HG03571 (cell line): ENCODE measurements at regions not wholly inside any gene's neighbourhood (a gene's known extent, or its start where the extent isn't known, plus 50 kb on each side); places are given as distances from the start of the nearest gene placed in this dataset.
A peak's percentile ranks its signal among the peaks of the same experiment; 100 is the strongest.
"Not testable (repeated sequence)": the region's sequence is repeated elsewhere in the genome, so short reads cannot be mapped to it uniquely, and the experiment has no call there.

Experiments used
- ATAC-seq: cut with Tn5 transposase; IDR thresholded peaks from one replicate; pipeline ENCODE4 v1.9.1; 2021; ENCODE audit not compliant: unreplicated experiment

- no peak for ATAC-seq
Observed at GRCh38 chr6:85357651-85358050, 92.2 kb upstream of the NT5E start.

DNA sequence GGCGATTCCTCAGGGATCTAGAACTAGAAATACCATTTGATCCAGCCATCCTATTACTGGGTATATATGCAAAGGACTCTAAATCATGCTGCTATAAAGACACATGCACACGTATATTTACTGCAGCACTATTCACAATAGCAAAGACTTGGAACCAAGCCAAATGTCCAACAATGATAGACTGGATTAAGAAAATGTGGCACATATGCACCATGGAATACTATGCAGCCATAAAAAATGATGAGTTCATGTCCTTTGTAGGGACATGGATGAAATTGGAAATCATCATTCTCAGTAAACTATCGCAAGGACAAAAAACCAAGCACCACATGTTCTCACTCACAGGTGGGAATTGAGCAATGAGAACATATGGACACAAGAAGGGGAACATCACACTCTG lies 93.1 kb upstream of the NT5E start:
- not testable (repeated sequence) for ATAC-seq

DNA sequence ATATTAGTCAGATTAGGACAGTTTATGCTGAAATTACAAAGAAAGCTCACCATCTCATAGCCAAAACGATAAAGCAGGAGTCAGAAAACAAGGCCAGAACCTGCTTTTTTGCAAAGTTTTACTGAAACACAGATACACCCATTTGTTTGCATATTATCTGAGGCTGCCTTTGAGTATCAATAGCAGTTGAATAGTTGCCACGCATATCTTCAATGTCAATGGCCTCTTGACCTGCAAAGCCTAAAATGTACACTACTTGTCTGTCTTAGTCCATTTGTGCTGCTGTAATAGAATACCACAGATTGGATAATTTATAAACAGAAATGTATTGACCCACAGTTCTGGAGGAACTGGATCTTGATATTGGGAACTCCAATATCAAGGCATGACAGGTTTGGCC lies 94.1 kb upstream of the NT5E start:
- no peak for ATAC-seq

DNA sequence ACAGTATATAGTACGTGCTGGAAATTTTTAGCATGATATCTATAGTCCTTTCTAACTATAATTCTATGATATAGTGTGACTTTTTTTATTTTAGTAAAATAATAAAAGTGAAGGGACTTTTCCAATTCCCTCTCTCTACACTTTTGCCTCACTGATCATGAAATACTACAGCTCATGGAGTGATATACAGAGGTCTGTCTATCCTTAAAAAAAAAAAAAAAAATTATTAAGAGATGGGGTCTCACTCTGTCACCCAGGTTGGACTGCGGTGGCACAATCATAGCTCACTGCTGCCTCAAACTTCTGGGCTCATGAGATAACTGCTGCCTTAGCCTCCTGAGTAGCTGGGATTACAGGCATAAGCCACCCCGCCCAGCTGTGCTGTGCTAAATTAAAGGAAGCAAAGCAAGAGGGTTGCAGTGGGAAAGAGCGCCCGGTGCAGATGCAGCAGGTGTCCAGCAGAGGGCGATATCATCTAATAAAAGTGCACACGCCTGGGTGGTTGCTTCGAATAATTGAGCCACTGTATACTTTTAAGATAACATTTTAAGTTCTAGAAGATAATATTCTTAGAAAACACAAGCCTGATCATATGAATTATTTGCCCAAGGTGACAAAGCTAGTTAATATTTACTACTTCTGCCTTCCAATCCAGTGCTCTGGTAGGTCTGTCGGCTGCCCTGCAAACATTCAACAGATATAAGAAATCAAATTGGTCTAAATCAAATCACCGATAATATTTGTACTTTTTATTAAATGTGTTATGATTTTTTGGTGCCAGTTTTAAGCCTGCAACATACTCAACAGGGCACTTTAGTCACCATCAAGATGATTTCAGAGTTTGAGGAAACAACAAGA lies 94.9 kb upstream of the NT5E start:
- ATAC-seq: peak; percentile 87

DNA sequence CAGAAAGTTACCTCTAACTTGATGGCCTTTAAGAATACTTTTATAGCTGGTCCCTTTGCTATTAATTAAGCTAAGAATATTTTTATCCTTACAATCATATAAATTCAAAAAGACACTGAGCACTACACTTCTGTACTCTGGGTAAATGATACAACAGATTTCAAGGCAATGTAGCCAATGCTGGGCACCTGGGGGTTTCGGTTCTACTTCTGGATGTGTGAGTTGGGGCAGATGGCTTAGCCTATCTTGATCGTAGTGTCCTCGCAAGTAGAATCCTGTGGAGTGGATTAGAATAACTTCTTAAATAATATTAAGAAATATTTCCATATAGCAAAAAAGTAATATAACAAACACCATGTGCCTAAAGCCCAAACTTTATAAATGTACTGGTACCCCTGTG lies 96.9 kb upstream of the NT5E start:
- no peak for ATAC-seq

DNA sequence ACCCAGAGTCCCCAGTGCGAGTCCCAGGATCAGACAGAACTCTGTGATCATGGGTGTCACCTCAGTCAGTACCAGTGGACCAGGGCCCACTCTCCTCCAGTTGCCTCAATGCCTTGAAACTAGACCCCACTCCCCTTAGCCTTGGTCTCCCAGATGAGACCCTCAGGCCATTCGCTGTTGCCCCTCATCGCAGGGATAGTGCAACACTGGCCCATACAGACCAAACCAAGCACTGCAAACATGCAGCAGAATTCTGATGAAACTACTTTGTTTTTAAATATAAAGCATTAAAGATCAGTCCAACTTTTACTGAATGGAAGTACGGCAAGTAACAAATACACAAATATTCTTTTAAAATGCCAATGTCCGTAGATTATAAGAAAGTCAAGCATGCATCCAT lies 101.2 kb upstream of the NT5E start:
- ATAC-seq: no peak

- ATAC-seq: no peak
Observed at GRCh38 chr6:85347812-85348211, 102.1 kb upstream of the NT5E start.

- ATAC-seq: no peak
Observed at GRCh38 chr6:85346196-85346595, 103.7 kb upstream of the NT5E start.

GRCh38 chr6:85344996-85345395 lies 104.9 kb upstream of the NT5E start:
- no peak for ATAC-seq

DNA sequence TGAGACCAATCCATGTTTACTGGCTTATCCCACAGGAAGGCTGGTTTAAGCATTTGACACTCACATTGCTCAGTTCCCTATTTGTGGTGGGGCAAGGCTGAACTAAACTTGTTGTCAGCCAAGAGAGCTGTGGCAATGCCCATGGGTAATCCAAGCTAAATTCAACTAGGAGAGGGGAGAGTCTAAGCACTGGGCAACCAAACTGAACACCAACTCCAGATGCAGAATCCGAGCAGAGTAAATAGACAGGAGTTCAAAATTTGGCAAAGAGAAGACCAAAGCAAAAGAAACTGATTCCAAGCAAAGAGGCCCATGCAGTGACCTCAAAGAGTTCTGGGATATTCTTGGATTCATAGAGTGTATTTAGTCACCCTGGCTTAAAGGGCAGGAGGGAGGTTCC lies 106.5 kb upstream of the NT5E start:
- ATAC-seq: no peak

- ATAC-seq: no peak
Observed at GRCh38 chr6:85329196-85329595, 120.7 kb upstream of the NT5E start.

DNA sequence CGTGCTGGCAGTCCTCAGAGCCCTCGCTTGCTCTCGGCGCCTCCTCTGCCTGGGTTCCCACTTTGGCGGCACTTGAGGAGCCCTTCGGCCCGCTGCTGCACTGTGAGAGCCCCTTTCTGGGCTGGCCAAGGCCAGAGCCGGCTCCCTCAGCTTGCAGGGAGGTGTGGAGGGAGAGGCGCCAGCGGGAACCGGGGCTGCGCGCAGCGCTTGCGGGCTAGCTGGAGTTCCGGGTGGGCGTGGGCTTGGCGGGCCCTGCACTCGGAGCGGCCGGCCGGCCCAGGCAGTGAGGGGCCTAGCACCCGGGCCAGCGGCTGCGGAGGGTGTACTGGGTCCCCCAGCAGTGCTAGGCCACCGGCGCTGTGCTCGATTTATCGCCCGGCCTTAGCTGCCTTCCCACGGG lies 124.1 kb upstream of the NT5E start:
- ATAC-seq: not testable (repeated sequence)

DNA sequence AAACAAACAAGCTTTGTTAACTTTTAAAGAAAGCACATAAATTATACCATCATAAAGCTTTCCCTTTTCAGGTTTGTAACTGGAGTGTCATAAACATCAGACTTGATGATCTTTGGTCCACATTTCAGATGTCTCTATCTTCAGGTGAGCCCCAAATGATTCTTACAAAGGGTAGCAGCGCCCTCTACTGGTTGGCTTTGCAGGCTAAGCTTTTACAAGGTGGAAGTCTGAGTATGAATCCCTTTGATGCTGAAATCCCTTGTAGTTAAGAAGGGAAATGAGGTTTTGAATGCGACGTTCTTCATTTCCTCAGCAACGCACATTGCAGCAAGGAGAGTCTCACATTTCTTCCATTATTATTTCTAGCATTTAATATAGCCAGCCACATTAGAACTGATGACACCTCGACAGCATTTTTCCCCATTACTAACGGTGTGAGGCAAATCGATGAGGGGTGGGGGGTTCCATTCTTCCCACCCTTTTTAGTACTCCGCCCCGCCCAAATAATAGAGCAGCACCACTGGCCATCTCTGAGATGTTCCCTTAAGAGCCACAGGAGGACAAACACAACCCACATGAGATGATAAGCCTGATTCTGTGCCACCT lies 126.3 kb upstream of the NT5E start:
- peak; percentile 77 for ATAC-seq

GRCh38 chr6:85322446-85323105 lies 127.3 kb upstream of the NT5E start:
- ATAC-seq: no peak

DNA sequence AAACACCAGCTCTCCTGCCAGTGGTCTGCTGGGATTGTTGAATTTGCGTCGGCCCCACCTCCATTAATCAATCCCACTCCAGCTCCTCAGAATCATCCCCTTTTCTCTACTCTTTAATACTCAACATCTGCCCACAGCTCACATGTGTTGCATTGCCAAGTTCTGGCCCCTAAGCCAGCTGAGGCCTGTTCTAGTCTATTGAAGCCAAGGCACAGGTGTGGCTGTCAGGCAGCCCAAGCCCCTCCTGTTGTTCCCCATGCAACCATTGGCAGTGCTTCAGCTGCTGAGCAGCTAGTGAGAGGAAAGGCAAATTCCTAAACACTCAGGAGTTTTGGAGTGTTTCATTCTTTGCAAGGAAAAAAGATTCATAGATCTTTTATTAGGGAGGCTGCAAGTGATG lies 128.0 kb upstream of the NT5E start:
- no peak for ATAC-seq

GRCh38 chr6:85314586-85314985 lies 135.3 kb upstream of the NT5E start:
- no peak for ATAC-seq

DNA sequence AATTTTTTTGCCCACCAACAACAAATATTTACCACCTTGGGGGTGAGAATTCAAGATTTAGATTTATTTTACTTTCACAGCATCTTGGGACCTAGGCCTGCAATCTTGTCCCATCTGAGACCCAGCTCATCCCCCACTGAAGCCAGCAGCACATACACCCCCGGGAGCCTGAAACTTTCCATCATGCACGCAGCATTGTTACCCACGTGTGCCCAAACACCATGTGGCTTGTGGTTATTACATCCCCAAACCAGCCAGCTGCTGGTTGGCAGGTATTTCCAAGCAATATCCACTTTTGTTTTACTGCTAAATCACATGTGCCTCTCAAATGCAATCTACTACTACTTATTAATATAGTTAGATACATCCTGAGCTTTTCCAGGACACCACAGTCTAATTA lies 149.3 kb upstream of the NT5E start:
- no peak for ATAC-seq

GRCh38 chr6:85298553-85298952 lies 151.3 kb upstream of the NT5E start:
- no peak for ATAC-seq

GRCh38 chr6:85291326-85291725 lies 158.6 kb upstream of the NT5E start:
- ATAC-seq: no peak

- no peak for ATAC-seq
Observed at GRCh38 chr6:85287654-85288053, 162.2 kb upstream of the NT5E start.

- no peak for ATAC-seq
Observed at GRCh38 chr6:85287158-85287557, 162.7 kb upstream of the NT5E start.

DNA sequence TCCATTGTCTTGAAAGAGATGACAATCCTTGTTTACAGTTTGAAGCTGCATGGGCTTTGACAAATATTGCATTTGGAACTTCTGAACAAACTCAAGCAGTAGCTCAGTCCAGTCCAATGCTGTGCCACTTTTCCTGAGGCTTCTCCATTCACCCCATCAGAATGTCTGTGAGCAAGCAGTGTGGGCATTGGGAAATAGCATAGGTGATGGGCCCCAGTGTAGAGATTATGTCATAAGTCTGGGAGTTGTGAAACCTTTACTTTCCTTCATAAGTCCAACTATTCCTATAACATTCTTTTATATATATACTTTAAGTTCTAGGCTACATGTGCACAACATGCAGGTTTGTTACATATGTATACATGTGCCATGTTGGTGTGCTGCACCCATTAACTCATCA lies 163.4 kb upstream of the NT5E start:
- not testable (repeated sequence) for ATAC-seq
